ENCODE measurements at regions not wholly inside any gene's neighbourhood (a gene's known extent, or its start where the extent isn't known, plus 50 kb on each side); places are given as distances from the start of the nearest gene placed in this dataset.

DNA sequence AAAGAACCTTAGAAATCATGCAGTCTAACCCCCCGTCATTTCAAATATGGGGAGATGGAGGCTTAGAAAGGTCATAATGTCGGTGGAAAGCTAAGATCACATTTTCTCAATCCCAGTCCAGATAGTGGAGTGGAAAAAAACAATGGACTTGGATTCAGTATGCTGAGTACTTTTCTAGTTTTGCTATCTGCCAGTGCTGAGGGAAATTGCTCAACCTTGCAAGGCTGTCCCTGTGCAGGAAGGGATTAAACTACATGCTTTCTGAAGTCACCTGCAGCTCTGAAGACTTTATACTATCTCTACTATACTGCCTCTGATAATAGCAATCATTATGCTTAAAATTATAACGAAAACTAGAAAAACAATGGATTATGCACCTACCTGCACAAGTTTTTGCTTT, 272.8 kb downstream of the LRIG3 start:
- TF ChIP-seq CTCF (IDR thresholded peaks at IDR 0.05; ENCODE audit: low read depth, low read length, poor library complexity, severe bottlenecking) (no peak), EZH2phosphoT487 (IDR thresholded peaks at IDR 0.05; ENCODE audit: borderline replicate concordance, low read length) (no peak)

Measured in DOHH2 (cell line).